ENCODE measurements at regions not wholly inside any gene's neighbourhood (a gene's known extent, or its start where the extent isn't known, plus 50 kb on each side); places are given as distances from the start of the nearest gene placed in this dataset.
A peak's percentile ranks its signal among the peaks of the same experiment; 100 is the strongest.

GRCh38 chr7:159253657-159254056, 109.0 kb upstream of the VIPR2 start:
- DNase-seq = no peak

- DNase-seq = no peak
These were observed 105.8 kb upstream of the VIPR2 start for GRCh38 chr7:159250471-159250870.

- DNase-seq = no peak
These were observed 105.0 kb upstream of the VIPR2 start for GRCh38 chr7:159249671-159250070.

- DNase-seq = no peak
These were observed 103.2 kb upstream of the VIPR2 start for GRCh38 chr7:159247910-159248309.

- DNase-seq = no peak
These were observed 102.2 kb upstream of the VIPR2 start for GRCh38 chr7:159246702-159247480.

GRCh38 chr7:159240962-159241361, 96.3 kb upstream of the VIPR2 start:
- no peak for DNase-seq

- no peak for DNase-seq
These were observed 94.4 kb upstream of the VIPR2 start for GRCh38 chr7:159239028-159239427.

- no peak for DNase-seq
These were observed 93.9 kb upstream of the VIPR2 start for GRCh38 chr7:159238541-159238940.

GRCh38 chr7:159237022-159237653, 92.5 kb upstream of the VIPR2 start:
- DNase-seq = no peak

GRCh38 chr7:159231017-159231416, 86.3 kb upstream of the VIPR2 start:
- no peak for DNase-seq

- DNase-seq = no peak
These were observed 85.2 kb upstream of the VIPR2 start for GRCh38 chr7:159229683-159230475.

- DNase-seq = no peak
These were observed 82.8 kb upstream of the VIPR2 start for GRCh38 chr7:159227433-159227832.

GRCh38 chr7:159226011-159226702, 81.5 kb upstream of the VIPR2 start:
- no peak for DNase-seq

- DNase-seq = no peak
These were observed 73.9 kb upstream of the VIPR2 start for GRCh38 chr7:159218607-159219006.

- no peak for DNase-seq
These were observed 73.5 kb upstream of the VIPR2 start for GRCh38 chr7:159218170-159218569.

GRCh38 chr7:159215076-159215475, 70.4 kb upstream of the VIPR2 start:
- DNase-seq = no peak

- DNase-seq = no peak
These were observed 68.6 kb upstream of the VIPR2 start for GRCh38 chr7:159213253-159213652.

GRCh38 chr7:159212226-159212625, 67.6 kb upstream of the VIPR2 start:
- no peak for DNase-seq

GRCh38 chr7:159211540-159212182, 67.0 kb upstream of the VIPR2 start:
- DNase-seq = peak; percentile 10 to 25

- DNase-seq = no peak
These were observed 66.0 kb upstream of the VIPR2 start for GRCh38 chr7:159210581-159211235.

GRCh38 chr7:159209429-159209828, 64.8 kb upstream of the VIPR2 start:
- no peak for DNase-seq

GRCh38 chr7:159207951-159208350, 63.3 kb upstream of the VIPR2 start:
- DNase-seq = no peak

Data from hippocampal formation (tissue), 2 donors.